ENCODE measurements at regions not wholly inside any gene's neighbourhood (a gene's known extent, or its start where the extent isn't known, plus 50 kb on each side); places are given as distances from the start of the nearest gene placed in this dataset.

- no peaks in the 10 kb centered on the region for H3K4me1 ChIP-seq
- DNase-seq: no peak
- intact Hi-C loops (cut with DNase I; ENCODE audit: low total_unique reads): no loop called here
- H3K27me3 ChIP-seq (replicated peaks in 1 of 7): no peaks in the 10 kb centered on the region
- no peak overlapping the region for H3K4me3 ChIP-seq
- peaks cover 0 to 31% (median 14%) of the 10 kb centered on the region in 8 donors for H3K9me3 ChIP-seq
- no peaks in the 10 kb centered on the region for H3K36me3 ChIP-seq
- no peak overlapping the region for H3K27ac ChIP-seq
- TF ChIP-seq CTCF (IDR thresholded peaks at IDR 0.05 in 8 of 11, conservative IDR thresholded peaks at IDR 0.05 in 3 of 11) (no peak), POLR2AphosphoS5 (IDR thresholded peaks at IDR 0.05) (no peak), POLR2A (IDR thresholded peaks at IDR 0.05) (no peak)
These were observed 184.9 kb upstream of the CDH20 start for GRCh38 chr18:61148322-61148721.

- no peaks in the 10 kb centered on the region for H3K27me3 ChIP-seq (replicated peaks in 1 of 7)
- intact Hi-C loops (cut with DNase I; ENCODE audit: low total_unique reads): no loop called here
- DNase-seq: no peak
- H3K36me3 ChIP-seq: no peaks in the 10 kb centered on the region
- TF ChIP-seq POLR2AphosphoS5 (IDR thresholded peaks at IDR 0.05) (no peak), CTCF (IDR thresholded peaks at IDR 0.05 in 8 of 11, conservative IDR thresholded peaks at IDR 0.05 in 3 of 11) (no peak), POLR2A (IDR thresholded peaks at IDR 0.05) (no peak)
- H3K27ac ChIP-seq: no peak overlapping the region
- H3K4me1 ChIP-seq: no peaks in the 10 kb centered on the region
- peaks cover 0 to 26% (median 14%) of the 10 kb centered on the region in 8 donors for H3K9me3 ChIP-seq
- 88 to 97% (median 92%) methylated on average over 5 of the region's 5 CpGs for WGBS, 5 donors
- no peak overlapping the region for H3K4me3 ChIP-seq
These were observed 183.4 kb upstream of the CDH20 start for GRCh38 chr18:61149786-61150185.

DNA sequence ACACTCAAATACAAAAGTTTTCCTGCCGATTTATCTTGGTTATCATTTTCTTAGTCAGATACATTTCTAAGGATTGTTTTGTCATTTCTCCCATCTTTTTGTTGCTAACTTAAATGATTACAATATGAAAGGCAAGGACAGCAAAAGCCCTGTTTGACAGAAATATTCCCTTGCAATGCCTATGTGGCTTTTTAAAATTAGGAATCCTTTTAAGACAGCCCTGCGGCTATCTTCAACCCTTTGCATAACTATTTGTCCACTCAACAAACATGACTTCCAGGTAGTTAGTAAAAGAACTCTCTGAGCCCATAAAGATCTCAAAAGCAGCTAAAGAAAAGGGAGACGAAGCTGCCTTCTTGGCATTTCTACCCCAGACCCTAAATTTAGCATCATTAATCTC lies 179.7 kb upstream of the CDH20 start:
- no peak for TF ChIP-seq POLR2A (IDR thresholded peaks at IDR 0.05)
- TF ChIP-seq CTCF (IDR thresholded peaks at IDR 0.05 in 8 of 11, conservative IDR thresholded peaks at IDR 0.05 in 3 of 11): no peak
- TF ChIP-seq POLR2AphosphoS5 (IDR thresholded peaks at IDR 0.05): no peak
- no peak for DNase-seq
- Histone ChIP-seq H3K4me3 (no peak overlapping the region), H3K36me3 (no peaks in the 10 kb centered on the region), H3K27me3 (replicated peaks in 1 of 7) (no peaks in the 10 kb centered on the region), H3K27ac (no peak overlapping the region), H3K9me3 (peaks cover 0 to 4% (median 0%) of the 10 kb centered on the region in 8 donors), H3K4me1 (no peaks in the 10 kb centered on the region)
- intact Hi-C loops (cut with DNase I; ENCODE audit: low total_unique reads): no loop called here
- WGBS, 5 donors: 83 to 87% (median 85%) methylated on average over 3 of the region's 3 CpGs

- Histone ChIP-seq H3K27me3 (replicated peaks in 1 of 7) (no peaks in the 10 kb centered on the region), H3K36me3 (no peaks in the 10 kb centered on the region), H3K9me3 (no peaks in the 10 kb centered on the region), H3K27ac (no peak overlapping the region), H3K4me1 (no peaks in the 10 kb centered on the region), H3K4me3 (no peak overlapping the region)
- TF ChIP-seq CTCF (IDR thresholded peaks at IDR 0.05 in 8 of 11, conservative IDR thresholded peaks at IDR 0.05 in 3 of 11) (no peak), POLR2AphosphoS5 (IDR thresholded peaks at IDR 0.05) (no peak), POLR2A (IDR thresholded peaks at IDR 0.05) (no peak)
- intact Hi-C loops (cut with DNase I; ENCODE audit: low total_unique reads): no loop called here
- DNase-seq: no peak
- WGBS, 5 donors: 76 to 85% (median 81%) methylated on average over 3 of the region's 3 CpGs
These were observed 178.4 kb upstream of the CDH20 start for GRCh38 chr18:61154866-61155265.
